Right lobe of liver (tissue), 4 donors: ENCODE measurements at regions not wholly inside any gene's neighbourhood (a gene's known extent, or its start where the extent isn't known, plus 50 kb on each side); places are given as distances from the start of the nearest gene placed in this dataset.

Experiments
- CTCF ChIP-seq, 4 donors: fragments of 200-600 bp in 3 of 4; fragments of 450-650 bp in 1 of 4; IDR thresholded peaks; one replicate each; pipeline versions ENCODE4 v1.5.1 to v1.8.0; 2016 to 2022; ENCODE audit warnings: antibody characterized with exemption in 4 of 4, mild to moderate bottlenecking in 2 of 4
- POLR2A ChIP-seq: fragments of 450-650 bp; IDR thresholded peaks from one replicate; pipeline ENCODE4 v1.6.1; 2017; ENCODE audit warnings: antibody characterized with exemption, mild to moderate bottlenecking
- donor health status: DM: no; HTN: no; CAD: no.
- donor health status: DM: no; HTN: no; CAD: no.
- donor health status: DM: no; HTN: yes; CAD: no.

- TF ChIP-seq CTCF (IDR thresholded peaks at IDR 0.05) (no peak), POLR2A (no peak)
Observed at GRCh38 chr13:80530191-80530590, 189.3 kb upstream of the SPRY2 start.
